HepG2 (cell line): ENCODE measurements at regions not wholly inside any gene's neighbourhood (a gene's known extent, or its start where the extent isn't known, plus 50 kb on each side); places are given as distances from the start of the nearest gene placed in this dataset.

ENCODE experiments used
- CHD2 ChIP-seq: IDR thresholded peaks from 2 replicates; pipeline ENCODE4 v1.6.1; 2011; ENCODE audit warnings: low read depth, low read length, improper control_type of control experiment
- ELF3 ChIP-seq: IDR thresholded peaks from 2 replicates; pipeline ENCODE4 v1.6.1; 2016; ENCODE audit warnings: missing genetic modification reagents, missing compliant biosample characterization
- EZH2 ChIP-seq: conservative IDR thresholded peaks from 2 replicates; pipeline ENCODE4 v1.6.1; 2012; ENCODE audit warnings: mild to moderate bottlenecking, low read depth, low read length, moderate library complexity
- MXI1 ChIP-seq: IDR thresholded peaks from 3 replicates; pipeline ENCODE4 v1.6.1; 2012; ENCODE audit warnings: low read depth, low read length, inconsistent platforms, borderline replicate concordance
- NFIC ChIP-seq: IDR thresholded peaks from 2 replicates; pipeline ENCODE4 v1.6.1; 2012; ENCODE audit warnings: mild to moderate bottlenecking, low read length, inconsistent platforms
- NFYC ChIP-seq: IDR thresholded peaks from 2 replicates; pipeline ENCODE4 v1.6.1; 2016; ENCODE audit warnings: missing genetic modification reagents, missing compliant biosample characterization
- RAD21 ChIP-seq: fragments of 450-650 bp; formaldehyde crosslinking; IDR thresholded peaks from 2 replicates; pipeline ENCODE4 v1.5.0; 2020; ENCODE audit warnings: mild to moderate bottlenecking
- SNAI1 ChIP-seq: sonication (generic); formaldehyde crosslinking; IDR thresholded peaks from 2 replicates; pipeline ENCODE4 v1.5.0; 2020; ENCODE audit warnings: mild to moderate bottlenecking, missing genetic modification reagents, borderline replicate concordance
- STAG1 ChIP-seq: sonication (generic); formaldehyde crosslinking; IDR thresholded peaks from 2 replicates; pipeline ENCODE4 v1.4.0; 2020; ENCODE audit warnings: missing genetic modification reagents
- TCF7 ChIP-seq: sonication (generic); IDR thresholded peaks from 2 replicates; pipeline ENCODE4 v1.6.1; 2016; ENCODE audit warnings: antibody characterized with exemption, low read depth
- ZMYM4 ChIP-seq: sonication (generic); formaldehyde crosslinking; IDR thresholded peaks from 2 replicates; pipeline ENCODE4 v1.8.1; 2023; ENCODE audit warnings: mild to moderate bottlenecking, missing genetic modification reagents
- ZNF274 ChIP-seq: sonication (generic); formaldehyde crosslinking; IDR thresholded peaks from 2 replicates; pipeline ENCODE4 v1.5.1; 2020; ENCODE audit warnings: mild to moderate bottlenecking, missing genetic modification reagents
- ZNF282 ChIP-seq: fragments of 450-650 bp; IDR thresholded peaks from 2 replicates; pipeline ENCODE4 v1.6.1; 2018; ENCODE audit not compliant: partially characterized antibody
- ZNF670 ChIP-seq: sonication (generic); formaldehyde crosslinking; IDR thresholded peaks from 2 replicates; pipeline ENCODE4 v1.8.0; 2022; ENCODE audit warnings: mild to moderate bottlenecking, missing genetic modification reagents, borderline replicate concordance
- ZNF713 ChIP-seq: sonication (generic); formaldehyde crosslinking; IDR thresholded peaks from 2 replicates; pipeline ENCODE4 v1.4.0; 2020; ENCODE audit warnings: mild to moderate bottlenecking, missing genetic modification reagents
- ZNF781 ChIP-seq: sonication (generic); formaldehyde crosslinking; IDR thresholded peaks from 2 replicates; pipeline ENCODE4 v1.5.1; 2020; ENCODE audit warnings: borderline replicate concordance, mild to moderate bottlenecking, missing genetic modification reagents; ENCODE audit errors: not compliant biosample characterization
- ZNF816 ChIP-seq: sonication (generic); formaldehyde crosslinking; IDR thresholded peaks from 2 replicates; pipeline ENCODE4 v1.8.0; 2022; ENCODE audit warnings: missing genetic modification reagents, mild to moderate bottlenecking, borderline replicate concordance
- TF ChIP-seq, protein P1 (sequence below): IDR thresholded peaks from 2 replicates; pipeline ENCODE4 v1.4.0; 2020; ENCODE audit warnings: mild to moderate bottlenecking, missing genetic modification reagents
- TF ChIP-seq, protein P2 (sequence below): sonication (generic); formaldehyde crosslinking; IDR thresholded peaks from 2 replicates; pipeline ENCODE4 v1.4.0; 2020; ENCODE audit warnings: mild to moderate bottlenecking, missing genetic modification reagents
- TF ChIP-seq, protein P3 (sequence below): sonication (generic); formaldehyde crosslinking; IDR thresholded peaks from 2 replicates; pipeline ENCODE4 v1.5.1; 2020; ENCODE audit warnings: mild to moderate bottlenecking, missing genetic modification reagents
- TF ChIP-seq, protein P4 (sequence below): fragments of 450-650 bp; IDR thresholded peaks from 2 replicates; pipeline ENCODE4 v1.6.1; 2017

DNA sequence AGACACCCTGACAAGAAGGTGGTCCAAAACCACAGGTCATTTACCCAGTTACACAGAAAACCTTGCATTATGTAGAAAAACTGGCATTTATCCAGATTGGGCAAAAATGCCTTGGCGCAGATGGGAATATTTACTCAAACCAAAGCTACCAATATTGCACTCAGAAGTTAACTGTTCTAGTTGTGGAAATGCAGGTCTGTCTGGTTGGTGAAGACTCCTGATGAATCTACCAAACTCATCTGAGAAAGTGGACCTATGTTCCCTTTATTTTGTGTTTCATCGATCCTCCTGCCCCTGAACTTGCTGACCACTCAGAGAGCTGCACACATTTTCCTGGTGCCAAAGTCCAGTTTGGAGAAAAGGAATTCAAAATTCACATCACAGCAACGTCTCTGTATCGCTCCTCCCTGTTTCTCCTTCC lies 85.2 kb upstream of the ALDH1A1 start (continued):
- TF ChIP-seq, protein P1, sequence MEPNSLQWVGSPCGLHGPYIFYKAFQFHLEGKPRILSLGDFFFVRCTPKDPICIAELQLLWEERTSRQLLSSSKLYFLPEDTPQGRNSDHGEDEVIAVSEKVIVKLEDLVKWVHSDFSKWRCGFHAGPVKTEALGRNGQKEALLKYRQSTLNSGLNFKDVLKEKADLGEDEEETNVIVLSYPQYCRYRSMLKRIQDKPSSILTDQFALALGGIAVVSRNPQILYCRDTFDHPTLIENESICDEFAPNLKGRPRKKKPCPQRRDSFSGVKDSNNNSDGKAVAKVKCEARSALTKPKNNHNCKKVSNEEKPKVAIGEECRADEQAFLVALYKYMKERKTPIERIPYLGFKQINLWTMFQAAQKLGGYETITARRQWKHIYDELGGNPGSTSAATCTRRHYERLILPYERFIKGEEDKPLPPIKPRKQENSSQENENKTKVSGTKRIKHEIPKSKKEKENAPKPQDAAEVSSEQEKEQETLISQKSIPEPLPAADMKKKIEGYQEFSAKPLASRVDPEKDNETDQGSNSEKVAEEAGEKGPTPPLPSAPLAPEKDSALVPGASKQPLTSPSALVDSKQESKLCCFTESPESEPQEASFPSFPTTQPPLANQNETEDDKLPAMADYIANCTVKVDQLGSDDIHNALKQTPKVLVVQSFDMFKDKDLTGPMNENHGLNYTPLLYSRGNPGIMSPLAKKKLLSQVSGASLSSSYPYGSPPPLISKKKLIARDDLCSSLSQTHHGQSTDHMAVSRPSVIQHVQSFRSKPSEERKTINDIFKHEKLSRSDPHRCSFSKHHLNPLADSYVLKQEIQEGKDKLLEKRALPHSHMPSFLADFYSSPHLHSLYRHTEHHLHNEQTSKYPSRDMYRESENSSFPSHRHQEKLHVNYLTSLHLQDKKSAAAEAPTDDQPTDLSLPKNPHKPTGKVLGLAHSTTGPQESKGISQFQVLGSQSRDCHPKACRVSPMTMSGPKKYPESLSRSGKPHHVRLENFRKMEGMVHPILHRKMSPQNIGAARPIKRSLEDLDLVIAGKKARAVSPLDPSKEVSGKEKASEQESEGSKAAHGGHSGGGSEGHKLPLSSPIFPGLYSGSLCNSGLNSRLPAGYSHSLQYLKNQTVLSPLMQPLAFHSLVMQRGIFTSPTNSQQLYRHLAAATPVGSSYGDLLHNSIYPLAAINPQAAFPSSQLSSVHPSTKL (CRISPR knock-in tag) = peak; percentile 72
- TF ChIP-seq, protein P2, sequence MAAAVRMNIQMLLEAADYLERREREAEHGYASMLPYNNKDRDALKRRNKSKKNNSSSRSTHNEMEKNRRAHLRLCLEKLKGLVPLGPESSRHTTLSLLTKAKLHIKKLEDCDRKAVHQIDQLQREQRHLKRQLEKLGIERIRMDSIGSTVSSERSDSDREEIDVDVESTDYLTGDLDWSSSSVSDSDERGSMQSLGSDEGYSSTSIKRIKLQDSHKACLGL = no peak
- TF ChIP-seq ZNF713 (CRISPR knock-in tag) (no peak), RAD21 (CRISPR knock-in tag) (no peak), ZMYM4 (peak; percentile 65), ZNF670 (CRISPR knock-in tag) (no peak), ELF3 (CRISPR knock-in tag) (peak; percentile 51; the same call in 1 of the 2 replicates), ZNF282 (no peak), NFIC (no peak), NFYC (CRISPR knock-in tag) (no peak), ZNF274 (CRISPR knock-in tag) (no peak), ZNF816 (no peak), STAG1 (CRISPR knock-in tag) (0 out of 2 replicates have a peak, but pooled peaks have one; percentile 2), ZNF781 (CRISPR knock-in tag) (no peak), MXI1 (no peak), TCF7 (no peak), CHD2 (no peak), EZH2 (no peak), SNAI1 (CRISPR knock-in tag) (no peak)
- TF ChIP-seq, protein P3, sequence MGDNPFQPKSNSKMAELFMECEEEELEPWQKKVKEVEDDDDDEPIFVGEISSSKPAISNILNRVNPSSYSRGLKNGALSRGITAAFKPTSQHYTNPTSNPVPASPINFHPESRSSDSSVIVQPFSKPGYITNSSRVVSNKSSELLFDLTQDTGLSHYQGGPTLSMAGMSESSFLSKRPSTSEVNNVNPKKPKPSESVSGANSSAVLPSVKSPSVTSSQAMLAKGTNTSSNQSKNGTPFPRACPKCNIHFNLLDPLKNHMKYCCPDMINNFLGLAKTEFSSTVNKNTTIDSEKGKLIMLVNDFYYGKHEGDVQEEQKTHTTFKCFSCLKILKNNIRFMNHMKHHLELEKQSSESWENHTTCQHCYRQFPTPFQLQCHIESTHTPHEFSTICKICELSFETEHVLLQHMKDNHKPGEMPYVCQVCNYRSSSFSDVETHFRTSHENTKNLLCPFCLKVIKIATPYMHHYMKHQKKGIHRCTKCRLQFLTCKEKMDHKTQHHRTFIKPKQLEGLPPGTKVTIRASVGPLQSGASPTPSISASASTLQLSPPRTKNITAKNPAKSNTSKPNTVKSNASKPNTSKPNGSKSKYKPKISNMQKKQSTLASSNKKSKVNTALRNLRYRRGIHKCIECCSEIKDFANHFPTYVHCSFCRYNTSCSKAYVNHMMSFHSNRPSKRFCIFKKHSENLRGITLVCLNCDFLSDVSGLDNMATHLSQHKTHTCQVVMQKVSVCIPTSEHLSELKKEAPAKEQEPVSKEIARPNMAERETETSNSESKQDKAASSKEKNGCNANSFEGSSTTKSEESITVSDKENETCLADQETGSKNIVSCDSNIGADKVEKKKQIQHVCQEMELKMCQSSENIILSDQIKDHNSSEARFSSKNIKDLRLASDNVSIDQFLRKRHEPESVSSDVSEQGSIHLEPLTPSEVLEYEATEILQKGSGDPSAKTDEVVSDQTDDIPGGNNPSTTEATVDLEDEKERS (CRISPR knock-in tag) = no peak
- TF ChIP-seq, protein P4, sequence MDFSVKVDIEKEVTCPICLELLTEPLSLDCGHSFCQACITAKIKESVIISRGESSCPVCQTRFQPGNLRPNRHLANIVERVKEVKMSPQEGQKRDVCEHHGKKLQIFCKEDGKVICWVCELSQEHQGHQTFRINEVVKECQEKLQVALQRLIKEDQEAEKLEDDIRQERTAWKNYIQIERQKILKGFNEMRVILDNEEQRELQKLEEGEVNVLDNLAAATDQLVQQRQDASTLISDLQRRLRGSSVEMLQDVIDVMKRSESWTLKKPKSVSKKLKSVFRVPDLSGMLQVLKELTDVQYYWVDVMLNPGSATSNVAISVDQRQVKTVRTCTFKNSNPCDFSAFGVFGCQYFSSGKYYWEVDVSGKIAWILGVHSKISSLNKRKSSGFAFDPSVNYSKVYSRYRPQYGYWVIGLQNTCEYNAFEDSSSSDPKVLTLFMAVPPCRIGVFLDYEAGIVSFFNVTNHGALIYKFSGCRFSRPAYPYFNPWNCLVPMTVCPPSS = no peak
